HepG2 (cell line): ENCODE measurements at regions not wholly inside any gene's neighbourhood (a gene's known extent, or its start where the extent isn't known, plus 50 kb on each side); places are given as distances from the start of the nearest gene placed in this dataset.

Experiments
- ATAC-seq: fragments of 200-7000 bp; cut with Tn5 transposase; 3 replicates; pipeline ENCODE4 v1.9.1; 2020; ENCODE audit warnings: mild to moderate bottlenecking, moderate library complexity
- BruUV-seq: library from RNA; stranded (reverse); fragments of 400-500 nt; replicated peaks from 2 replicates; lab custom pipeline; 2021; lab: Mats Ljungman, UMichigan
- CTCF ChIA-PET: fragments of 300-600 bp; formaldehyde crosslinking; extraction: SDS; loops from one replicate; lab custom pipeline; 2021; ENCODE audit warnings: low total read pairs, inconsistent platforms, low intra/inter-chr PET ratio; lab: Yijun Ruan, JAX
- POLR2A ChIA-PET: fragments of 350-600 bp; sonication (Branson Sonifier 250); formaldehyde crosslinking; loops from one replicate; lab custom pipeline; 2020; ENCODE audit warnings: antibody characterized with exemption, inconsistent platforms; lab: Yijun Ruan, JAX
- DNase-seq: peaks from one replicate; pipeline ENCODE4 v3.0.0-alpha.2; 2015; ENCODE audit warnings: low spot score
- FAIRE-seq: peaks from 3 replicates; lab custom pipeline; 2011; peaks lifted over from hg19 to GRCh38; lab: Jason Lieb, UNC
- H2AFZ ChIP-seq: one replicate; pipeline ENCODE4 v1.6.1; 2011; ENCODE audit warnings: low read length, inconsistent platforms
- H3K27ac ChIP-seq: fragments of 300-600 bp; 3 replicates; pipeline ENCODE4 v1.8.0; 2011; ENCODE audit warnings: mixed run types, mild to moderate bottlenecking, mixed read lengths, low read length, inconsistent platforms; ENCODE audit not compliant: insufficient read depth; ENCODE audit errors: extremely low read length
- H3K27me3 ChIP-seq, 2 experiments: fragments of 200-600 bp in 1 of 2; 2 replicates in 1 of 2; 3 replicates in 1 of 2; pipeline versions ENCODE4 v1.6.0 to v1.8.0; 2011; ENCODE audit warnings: low read length in 2 of 2, mild to moderate bottlenecking in 2 of 2, moderate library complexity in 2 of 2, inconsistent platforms in 1 of 2; ENCODE audit not compliant: insufficient read depth in 2 of 2, control insufficient read depth in 1 of 2
- H3K36me3 ChIP-seq, 2 experiments: fragments of 200-600 bp in 1 of 2; replicated peaks in 1 of 2; 2 replicates in 1 of 2; 3 replicates in 1 of 2; pipeline versions ENCODE4 v1.5.1 to v1.8.0; 2011; ENCODE audit warnings: low read length in 2 of 2, inconsistent platforms in 1 of 2; ENCODE audit not compliant: insufficient read depth in 2 of 2, control insufficient read depth in 1 of 2
- H3K4me1 ChIP-seq: 2 replicates; pipeline ENCODE4 v1.5.1; 2012; ENCODE audit warnings: low read length, inconsistent platforms; ENCODE audit not compliant: insufficient read depth
- H3K4me2 ChIP-seq: 2 replicates; pipeline ENCODE4 v1.6.0; 2011; ENCODE audit warnings: low read depth, low read length, inconsistent platforms
- H3K4me3 ChIP-seq, 3 experiments: fragments of 200-600 bp in 1 of 3; sonication (generic), shearing (Covaris generic) in 1 of 3; replicated peaks in 1 of 3; 2 replicates each; pipeline ENCODE4 v1.5.1; 2011 to 2016; ENCODE audit warnings: low read length in 3 of 3, inconsistent platforms in 2 of 3, low read depth in 2 of 3, mild to moderate bottlenecking in 2 of 3, control low read depth in 1 of 3, mixed read lengths in 1 of 3; ENCODE audit not compliant: insufficient read depth in 1 of 3
- H3K79me2 ChIP-seq: one replicate; pipeline ENCODE4 v1.6.1; 2011; ENCODE audit warnings: low read length, inconsistent platforms; ENCODE audit not compliant: insufficient read depth
- H3K9ac ChIP-seq: 2 replicates; pipeline ENCODE4 v1.6.0; 2011; ENCODE audit warnings: mild to moderate bottlenecking, low read depth, low read length, inconsistent platforms; ENCODE audit not compliant: insufficient read depth
- H3K9me3 ChIP-seq: 2 replicates; pipeline ENCODE4 v1.5.1; 2012; ENCODE audit warnings: mild to moderate bottlenecking, low read length
- H4K20me1 ChIP-seq: 2 replicates; pipeline ENCODE4 v1.6.0; 2011; ENCODE audit warnings: inconsistent platforms, mild to moderate bottlenecking, low read length, moderate library complexity; ENCODE audit not compliant: insufficient read depth
- EP300 ChIP-seq, 3 experiments: sonication (generic) in 1 of 3; formaldehyde crosslinking in 1 of 3; IDR thresholded peaks; 2 replicates each; pipeline versions ENCODE4 v1.5.1 to v1.6.1; 2011 to 2020; ENCODE audit warnings: low read depth in 2 of 3, low read length in 2 of 3, borderline replicate concordance in 1 of 3, improper control_type of control experiment in 1 of 3, mild to moderate bottlenecking in 1 of 3, missing genetic modification reagents in 1 of 3, moderate library complexity in 1 of 3
- KAT7 ChIP-seq: IDR thresholded peaks from 2 replicates; pipeline ENCODE4 v1.6.1; 2018; ENCODE audit warnings: borderline replicate concordance, missing compliant biosample characterization
- MEIS2 ChIP-seq: sonication (generic); formaldehyde crosslinking; IDR thresholded peaks from 2 replicates; pipeline ENCODE4 v1.9.0; 2021; ENCODE audit warnings: mild to moderate bottlenecking, missing genetic modification reagents
- MYC ChIP-seq: sonication (generic); formaldehyde crosslinking; IDR thresholded peaks from 2 replicates; pipeline ENCODE4 v1.9.0; 2021; ENCODE audit warnings: missing genetic modification reagents, borderline replicate concordance
- NFKB2 ChIP-seq: sonication (generic); formaldehyde crosslinking; IDR thresholded peaks from 2 replicates; pipeline ENCODE4 v1.4.0; 2020; ENCODE audit warnings: missing genetic modification reagents, borderline replicate concordance
- ZKSCAN1 ChIP-seq: fragments of 150-350 bp; IDR thresholded peaks from 2 replicates; pipeline ENCODE4 v1.6.1; 2014; ENCODE audit warnings: low read length
- ZNF230 ChIP-seq: sonication (generic); formaldehyde crosslinking; IDR thresholded peaks from 2 replicates; pipeline ENCODE4 v1.4.0; 2020; ENCODE audit warnings: mild to moderate bottlenecking, missing genetic modification reagents
- ZNF30 ChIP-seq: sonication (generic); formaldehyde crosslinking; IDR thresholded peaks from 2 replicates; pipeline ENCODE4 v1.5.0; 2020; ENCODE audit warnings: mild to moderate bottlenecking, missing genetic modification reagents
- ZNF367 ChIP-seq: sonication (generic); formaldehyde crosslinking; IDR thresholded peaks from 2 replicates; pipeline ENCODE4 v1.4.0; 2020; ENCODE audit warnings: missing genetic modification reagents, borderline replicate concordance
- ZNF879 ChIP-seq: sonication (generic); formaldehyde crosslinking; IDR thresholded peaks from 2 replicates; pipeline ENCODE4 v1.8.1; 2023; ENCODE audit warnings: missing genetic modification reagents
- WGBS: methylation state at CpG from one replicate; pipeline ENCODE4 v1.1.6; 2017; ENCODE audit warnings: low lambda C conversion rate; 5-methylcytosine and 5-hydroxymethylcytosine counted together
- in situ Hi-C: cut with HindIII; loops from 2 replicates; pipeline ENCODE4 v1.10.0; 2017; ENCODE audit warnings: low pct_unique_long_range_greater_than_20kb; ENCODE audit not compliant: extremely low pct_ligation_motif_present
- intact Hi-C: fragments of 100-400 bp; cut with micrococcal nuclease; formaldehyde crosslinking; loops from one replicate; pipeline ENCODE4 v1.10.0; 2022; ENCODE audit not compliant: unreplicated experiment
- TF ChIP-seq, protein P1 (sequence below): sonication (generic); formaldehyde crosslinking; IDR thresholded peaks from 2 replicates; pipeline ENCODE4 v1.5.1; 2020; ENCODE audit warnings: missing genetic modification reagents, mild to moderate bottlenecking, borderline replicate concordance

- ATAC-seq, result no peak
- H3K4me1 ChIP-seq, result no peaks in the 10 kb centered on the region
- H3K9me3 ChIP-seq, result no peaks in the 10 kb centered on the region
- peaks cover 2 to 11% of the 10 kb centered on the region in 2 experiments; a peak in 3 of 5 replicates for H3K27me3 ChIP-seq
- H3K79me2 ChIP-seq, result no peaks in the 10 kb centered on the region
- WGBS, result 39% methylated on average over 6 of the region's 6 CpGs
- no peak for DNase-seq
- FAIRE-seq, result no peak
- no peak overlapping the region for H3K4me2 ChIP-seq
- H3K9ac ChIP-seq, result no peak overlapping the region
- TF ChIP-seq ZNF30 (CRISPR knock-in tag), result no peak
- TF ChIP-seq, protein P1, sequence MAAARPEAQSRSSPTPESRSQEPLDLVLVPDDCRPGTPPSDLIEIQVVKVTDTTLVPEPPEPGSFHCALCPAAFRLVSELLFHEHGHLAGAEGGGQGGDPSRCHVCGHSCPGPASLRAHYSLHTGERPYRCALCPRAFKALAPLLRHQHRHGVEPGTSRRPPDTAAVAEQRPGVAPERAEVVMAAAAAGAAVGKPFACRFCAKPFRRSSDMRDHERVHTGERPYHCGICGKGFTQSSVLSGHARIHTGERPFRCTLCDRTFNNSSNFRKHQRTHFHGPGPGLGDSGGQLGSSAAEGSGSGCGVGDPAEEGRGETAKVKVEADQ (CRISPR knock-in tag), result no peak
- no peak for TF ChIP-seq NFKB2 (CRISPR knock-in tag)
- TF ChIP-seq MYC (CRISPR knock-in tag), result no peak
- no peak for TF ChIP-seq MEIS2 (CRISPR knock-in tag)
- TF ChIP-seq ZNF879 (CRISPR knock-in tag), result no peak
- TF ChIP-seq KAT7, result no peak
- no peak for TF ChIP-seq ZNF367
- no peak for TF ChIP-seq ZNF230 (CRISPR knock-in tag)
- no peak for TF ChIP-seq EP300 (IDR thresholded peaks at IDR 0.05; ENCODE audit: low read depth in 2 of 2, low read length in 2 of 2)
- TF ChIP-seq EP300 (CRISPR knock-in tag; IDR thresholded peaks at IDR 0.05; ENCODE audit: borderline replicate concordance), result no peak
- no peak for TF ChIP-seq ZKSCAN1
- H4K20me1 ChIP-seq, result no peaks in the 10 kb centered on the region
- ChIA-PET CTCF (no interaction called here), POLR2A (no interaction called here)
- in situ Hi-C loops (no loop called here), intact Hi-C loops (no loop called here)
- no peak overlapping the region for H2AFZ ChIP-seq
- H3K36me3 ChIP-seq, result no peaks in the 10 kb centered on the region
- no peak overlapping the region for H3K4me3 ChIP-seq
- no peak overlapping the region for H3K27ac ChIP-seq
- no TSS peak for BruUV-seq
These were observed 115.7 kb upstream of the FHL2 start for GRCh38 chr2:105514576-105514975.
